ENCODE measurements at regions not wholly inside any gene's neighbourhood (a gene's known extent, or its start where the extent isn't known, plus 50 kb on each side); places are given as distances from the start of the nearest gene placed in this dataset.
A peak's percentile ranks its signal among the peaks of the same experiment; 100 is the strongest.

- DNase-seq: no peak
Measured at GRCh38 chr13:84238381-84238780, 356.1 kb upstream of the SLITRK1 start.

- no peak for DNase-seq
Measured at GRCh38 chr13:84237143-84237542, 354.9 kb upstream of the SLITRK1 start.

GRCh38 chr13:84234416-84234815 lies 352.1 kb upstream of the SLITRK1 start:
- DNase-seq: no peak

- DNase-seq: no peak
Measured at GRCh38 chr13:84230568-84230967, 348.3 kb upstream of the SLITRK1 start.

- no peak for DNase-seq
Measured at GRCh38 chr13:84211048-84211447, 328.8 kb upstream of the SLITRK1 start.

GRCh38 chr13:84208246-84208910 lies 326.1 kb upstream of the SLITRK1 start:
- DNase-seq: no peak

- DNase-seq: no peak
Measured at GRCh38 chr13:84207509-84207908, 325.2 kb upstream of the SLITRK1 start.

- DNase-seq: no peak
Measured at GRCh38 chr13:84200971-84201370, 318.7 kb upstream of the SLITRK1 start.

- no peak for DNase-seq
Measured at GRCh38 chr13:84192125-84192524, 309.9 kb upstream of the SLITRK1 start.

- no peak for DNase-seq
Measured at GRCh38 chr13:84191139-84191538, 308.9 kb upstream of the SLITRK1 start.

- DNase-seq: no peak
Measured at GRCh38 chr13:84187626-84188025, 305.4 kb upstream of the SLITRK1 start.

- DNase-seq: no peak
Measured at GRCh38 chr13:84139561-84140158, 257.4 kb upstream of the SLITRK1 start.

- peak; percentile 39 for DNase-seq
Measured at GRCh38 chr13:84137292-84137691, 255.0 kb upstream of the SLITRK1 start.

GRCh38 chr13:84136582-84136981 lies 254.3 kb upstream of the SLITRK1 start:
- DNase-seq: no peak

GRCh38 chr13:84132491-84132890 lies 250.2 kb upstream of the SLITRK1 start:
- DNase-seq: no peak

- no peak for DNase-seq
Measured at GRCh38 chr13:84131249-84131648, 249.0 kb upstream of the SLITRK1 start.

GRCh38 chr13:84130495-84131114 lies 248.3 kb upstream of the SLITRK1 start:
- no peak for DNase-seq

- no peak for DNase-seq
Measured at GRCh38 chr13:84129966-84130365, 247.7 kb upstream of the SLITRK1 start.

GRCh38 chr13:84127597-84128128 lies 245.4 kb upstream of the SLITRK1 start:
- no peak for DNase-seq

- DNase-seq: no peak
Measured at GRCh38 chr13:84126671-84127171, 244.4 kb upstream of the SLITRK1 start.

GRCh38 chr13:84121456-84121855 lies 239.2 kb upstream of the SLITRK1 start:
- DNase-seq: no peak

GRCh38 chr13:84118839-84119409 lies 236.7 kb upstream of the SLITRK1 start:
- DNase-seq: no peak

GRCh38 chr13:84098273-84098672 lies 216.0 kb upstream of the SLITRK1 start:
- no peak for DNase-seq

GRCh38 chr13:84097148-84097547 lies 214.9 kb upstream of the SLITRK1 start:
- no peak for DNase-seq
